IgD-negative memory B cell (primary cell): ENCODE measurements at regions not wholly inside any gene's neighbourhood (a gene's known extent, or its start where the extent isn't known, plus 50 kb on each side); places are given as distances from the start of the nearest gene placed in this dataset.

Source experiments
- H3K27ac Mint-ChIP-seq, 3 donors: one replicate each; pipeline ENCODE4 v1.8.0; 2020 to 2022; ENCODE audit warnings: mild to moderate bottlenecking in 3 of 3, mixed read lengths in 3 of 3, moderate library complexity in 1 of 3
- H3K27me3 Mint-ChIP-seq: one replicate; pipeline ENCODE4 v1.8.0; 2021; ENCODE audit warnings: mixed read lengths
- H3K36me3 Mint-ChIP-seq: one replicate; pipeline ENCODE4 v1.8.0; 2020; ENCODE audit warnings: mild to moderate bottlenecking, mixed read lengths
- H3K4me1 Mint-ChIP-seq, 3 donors: one replicate each; pipeline ENCODE4 v1.8.0; 2020 to 2022; ENCODE audit warnings: mixed read lengths in 3 of 3, mild to moderate bottlenecking in 1 of 3
- H3K4me3 Mint-ChIP-seq, 4 donors: one replicate each; pipeline ENCODE4 v1.8.0; 2020 to 2022; ENCODE audit warnings: mild to moderate bottlenecking in 4 of 4, mixed read lengths in 4 of 4, moderate library complexity in 3 of 4
- H3K9me3 Mint-ChIP-seq, 3 donors: one replicate each; pipeline ENCODE4 v1.8.0; 2020 to 2021; ENCODE audit warnings: mixed read lengths in 3 of 3, mild to moderate bottlenecking in 1 of 3

DNA sequence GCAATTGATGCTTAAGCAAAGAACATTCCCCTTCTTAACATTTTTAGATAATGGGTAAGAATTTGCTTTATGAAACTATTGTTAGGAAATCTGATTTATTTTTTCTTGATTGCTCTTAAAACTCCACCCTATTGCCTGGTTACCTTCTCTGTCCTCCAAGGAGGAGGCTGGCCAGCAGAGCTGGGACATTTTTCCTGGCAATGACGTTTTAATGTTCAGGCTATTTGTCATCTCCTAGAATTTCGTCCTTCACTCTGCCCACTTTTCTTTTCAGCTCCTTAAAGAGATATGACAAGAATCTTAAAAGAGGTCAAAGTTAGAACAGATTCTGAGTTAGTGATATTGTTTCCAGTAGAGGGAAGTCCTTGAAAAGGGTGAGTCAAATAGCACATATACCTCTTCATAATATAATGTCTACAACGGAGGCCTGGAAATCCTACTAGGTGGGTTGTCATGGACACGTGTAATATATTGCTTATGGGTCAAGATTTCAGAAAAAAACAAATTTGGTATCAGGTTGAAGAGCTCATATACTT lies 141.0 kb downstream of the CMPK2 start:
- H3K4me3 Mint-ChIP-seq: no peak overlapping the region

DNA sequence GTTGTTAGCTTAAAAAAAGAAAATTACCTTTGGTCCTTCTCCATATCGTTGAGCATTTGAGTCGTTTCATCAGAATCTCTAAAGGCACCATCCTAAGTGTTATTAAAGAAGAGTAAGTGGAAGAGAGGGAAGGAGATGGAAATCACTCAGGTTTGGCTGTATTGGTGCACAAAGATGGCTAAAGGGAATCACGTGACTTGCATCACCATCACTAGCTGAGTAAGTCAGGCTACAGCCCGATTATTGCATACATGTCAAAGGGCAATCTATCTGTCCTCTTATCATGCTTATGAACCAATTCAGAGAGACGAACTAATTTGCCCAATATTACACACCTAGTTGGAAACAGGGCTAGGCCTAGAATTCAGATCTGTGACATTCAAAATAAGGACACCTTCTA lies 137.6 kb downstream of the CMPK2 start:
- no peaks in the 10 kb centered on the region for H3K27me3 Mint-ChIP-seq
- H3K36me3 Mint-ChIP-seq: no peaks in the 10 kb centered on the region
- H3K4me3 Mint-ChIP-seq: no peak overlapping the region
- no peak overlapping the region for H3K27ac Mint-ChIP-seq
- H3K9me3 Mint-ChIP-seq: peaks cover 0 to 2% (median 1%) of the 10 kb centered on the region in 3 donors
- no peaks in the 10 kb centered on the region for H3K4me1 Mint-ChIP-seq

More for the DNA sequence above, 141.0 kb downstream of the CMPK2 start:
- Mint-ChIP-seq H3K27me3 (no peaks in the 10 kb centered on the region), H3K27ac (no peak overlapping the region), H3K36me3 (no peaks in the 10 kb centered on the region), H3K9me3 (peaks cover 0 to 1% (median 0%) of the 10 kb centered on the region in 3 donors), H3K4me1 (no peaks in the 10 kb centered on the region)

DNA sequence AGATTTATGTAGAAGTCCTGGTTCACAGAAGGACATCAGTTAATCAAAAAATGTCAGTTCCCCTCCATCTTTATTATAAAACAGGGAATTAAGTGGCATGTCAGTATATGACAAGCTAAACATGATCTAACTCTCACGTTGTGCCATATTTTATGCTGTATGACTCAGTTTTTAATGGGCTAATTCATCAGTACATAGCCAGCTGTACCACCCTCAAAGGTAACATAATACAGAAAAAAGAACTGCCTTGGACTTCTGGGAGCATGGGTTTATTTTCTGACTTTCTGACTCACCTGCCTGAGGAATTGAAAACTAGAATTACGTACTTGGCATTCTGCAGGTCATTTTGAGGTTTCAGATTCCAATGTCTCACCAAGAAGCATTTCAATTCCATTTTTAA lies 135.7 kb downstream of the CMPK2 start:
- H3K27me3 Mint-ChIP-seq: peaks cover 1% of the 10 kb centered on the region
- H3K4me1 Mint-ChIP-seq: no peaks in the 10 kb centered on the region
- no peak overlapping the region for H3K27ac Mint-ChIP-seq
- H3K4me3 Mint-ChIP-seq: no peak overlapping the region
- peaks cover 0 to 2% (median 0%) of the 10 kb centered on the region in 3 donors for H3K9me3 Mint-ChIP-seq
- no peaks in the 10 kb centered on the region for H3K36me3 Mint-ChIP-seq

DNA sequence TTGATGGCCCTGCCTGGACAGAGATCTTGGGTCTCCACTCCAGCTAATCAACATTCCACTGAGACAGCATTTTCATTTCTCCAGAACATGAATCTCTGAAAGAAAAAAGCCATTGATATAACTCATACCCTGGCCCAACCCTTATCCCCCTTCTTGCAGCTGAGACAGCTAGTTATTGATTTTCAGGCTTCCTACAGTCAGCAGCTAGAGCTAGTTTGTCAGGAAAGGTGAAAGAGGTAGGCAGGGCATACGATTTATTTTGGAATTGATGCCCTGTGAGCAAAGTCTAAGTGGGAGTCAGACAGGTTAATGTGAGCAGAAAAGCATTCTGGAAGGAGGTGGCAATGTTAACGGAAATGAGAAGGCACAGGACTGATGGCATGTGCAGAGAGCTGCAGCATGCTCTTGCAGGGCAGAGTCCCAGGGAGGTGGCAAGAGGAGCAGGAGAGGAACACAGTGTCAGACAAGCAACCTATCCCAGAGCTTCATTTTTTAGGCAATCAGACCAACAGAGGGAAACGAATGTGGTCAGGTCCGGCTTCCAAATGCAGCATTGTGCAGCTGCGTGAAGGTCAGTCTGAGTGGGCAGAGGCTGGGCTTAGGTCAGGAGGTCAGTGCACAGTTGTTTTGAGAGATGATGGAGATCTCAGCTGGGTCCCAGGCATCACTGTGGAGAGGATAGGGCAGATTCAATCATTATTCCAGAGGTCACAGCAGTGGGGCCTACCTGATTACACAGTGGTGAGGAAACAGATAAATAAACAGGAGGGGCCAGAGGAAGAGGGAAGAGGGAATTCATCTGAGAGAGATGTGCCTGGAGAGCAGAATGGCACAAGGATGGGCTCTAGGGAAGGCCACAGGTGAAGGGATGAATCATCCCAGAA lies 134.8 kb downstream of the CMPK2 start:
- Mint-ChIP-seq H3K4me1 (no peaks in the 10 kb centered on the region), H3K36me3 (no peaks in the 10 kb centered on the region), H3K27ac (no peak overlapping the region), H3K9me3 (peaks cover 0 to 2% (median 0%) of the 10 kb centered on the region in 3 donors), H3K27me3 (peaks cover 1% of the 10 kb centered on the region), H3K4me3 (no peak overlapping the region)

DNA sequence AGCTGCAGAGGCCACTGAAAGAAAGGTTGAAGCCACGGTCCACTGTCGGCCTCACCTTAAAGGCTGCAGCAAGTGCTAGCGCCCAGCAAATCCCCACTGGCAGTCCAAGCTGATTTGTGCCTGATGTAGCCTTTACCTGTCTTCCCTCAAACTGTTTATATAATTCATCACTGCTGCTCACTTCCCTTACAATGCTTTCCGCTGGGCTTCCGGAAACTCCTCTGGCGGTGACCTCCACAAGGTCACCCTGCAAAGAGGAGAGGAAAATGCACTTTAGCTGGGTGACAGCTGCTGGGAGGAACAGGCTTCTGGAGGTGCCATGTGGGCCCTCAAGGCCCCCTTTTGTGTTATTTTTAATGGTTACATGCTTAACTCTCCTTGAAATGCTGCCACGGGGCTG lies 126.2 kb downstream of the CMPK2 start:
- Mint-ChIP-seq H3K36me3 (no peaks in the 10 kb centered on the region), H3K27ac (no peak overlapping the region), H3K27me3 (no peaks in the 10 kb centered on the region), H3K9me3 (no peaks in the 10 kb centered on the region), H3K4me3 (no peak overlapping the region), H3K4me1 (no peaks in the 10 kb centered on the region)

DNA sequence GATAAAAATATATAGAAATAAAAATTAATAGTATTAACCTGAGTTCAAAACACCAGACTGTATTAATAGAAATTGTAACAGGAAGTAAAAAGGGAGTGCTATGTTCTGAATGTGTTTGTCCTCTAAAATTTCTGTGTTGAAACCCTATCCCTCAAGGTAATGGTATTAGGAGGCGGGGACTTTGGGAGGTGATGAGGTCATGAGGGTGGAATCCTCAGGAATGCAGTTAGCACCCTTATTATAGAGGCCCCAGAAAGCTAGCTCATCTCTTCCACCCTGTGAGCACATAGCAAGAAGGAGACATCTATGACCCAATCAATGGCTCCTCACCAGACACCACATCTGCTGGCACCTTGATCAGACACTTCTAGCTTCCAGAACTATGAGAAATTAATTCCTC lies 124.5 kb downstream of the CMPK2 start:
- Mint-ChIP-seq H3K36me3 (peaks cover 1% of the 10 kb centered on the region), H3K27ac (no peak overlapping the region), H3K27me3 (no peaks in the 10 kb centered on the region), H3K4me1 (no peaks in the 10 kb centered on the region), H3K4me3 (no peak overlapping the region), H3K9me3 (peaks cover 0 to 3% (median 0%) of the 10 kb centered on the region in 3 donors)

DNA sequence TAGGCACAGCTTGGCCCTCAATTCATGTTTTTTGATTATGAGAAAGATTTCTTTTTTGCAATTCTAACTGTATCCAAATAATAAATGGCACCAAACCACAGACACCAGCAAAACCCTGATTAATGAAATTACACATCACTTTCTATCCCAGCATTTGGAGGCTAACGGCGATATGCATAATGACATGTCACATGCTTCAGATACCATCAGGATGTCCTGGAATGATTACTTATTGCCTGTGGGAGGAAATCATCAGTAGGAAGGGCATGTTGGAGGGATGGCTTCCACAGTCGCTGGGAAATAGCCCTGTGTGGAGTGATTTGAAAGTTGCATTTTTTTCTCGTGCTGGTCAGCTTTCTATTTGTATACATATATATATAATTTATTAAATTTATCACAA lies 121.7 kb downstream of the CMPK2 start:
- no peaks in the 10 kb centered on the region for H3K4me1 Mint-ChIP-seq
- H3K9me3 Mint-ChIP-seq: peaks cover 0 to 3% (median 0%) of the 10 kb centered on the region in 3 donors
- H3K27ac Mint-ChIP-seq: no peak overlapping the region
- H3K27me3 Mint-ChIP-seq: peaks cover 4% of the 10 kb centered on the region
- no peak overlapping the region for H3K4me3 Mint-ChIP-seq
- peaks cover 1% of the 10 kb centered on the region for H3K36me3 Mint-ChIP-seq

DNA sequence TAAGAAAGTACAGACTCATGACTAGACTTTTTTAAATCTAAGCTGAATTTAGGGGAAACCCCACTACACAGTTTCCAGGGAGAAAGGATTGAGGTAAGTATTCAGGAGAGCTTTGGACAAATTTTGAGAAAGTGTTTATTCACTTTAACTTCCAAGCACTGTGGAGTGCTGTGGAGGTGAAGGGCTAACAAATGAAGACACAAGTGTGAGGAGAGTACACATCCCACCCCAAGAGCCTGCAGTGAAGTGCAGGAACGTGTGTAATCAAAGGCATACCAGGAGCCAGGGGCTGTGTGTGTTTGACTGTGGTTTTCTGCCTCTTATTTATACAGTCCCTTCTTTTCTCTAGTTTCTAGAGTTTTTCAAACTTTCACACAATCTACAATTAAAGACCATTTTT lies 118.3 kb downstream of the CMPK2 start:
- Mint-ChIP-seq H3K4me1 (no peaks in the 10 kb centered on the region), H3K27ac (no peak overlapping the region), H3K9me3 (peaks cover 0 to 3% (median 0%) of the 10 kb centered on the region in 3 donors), H3K4me3 (no peak overlapping the region), H3K27me3 (peaks cover 6% of the 10 kb centered on the region), H3K36me3 (peaks cover 1% of the 10 kb centered on the region)

DNA sequence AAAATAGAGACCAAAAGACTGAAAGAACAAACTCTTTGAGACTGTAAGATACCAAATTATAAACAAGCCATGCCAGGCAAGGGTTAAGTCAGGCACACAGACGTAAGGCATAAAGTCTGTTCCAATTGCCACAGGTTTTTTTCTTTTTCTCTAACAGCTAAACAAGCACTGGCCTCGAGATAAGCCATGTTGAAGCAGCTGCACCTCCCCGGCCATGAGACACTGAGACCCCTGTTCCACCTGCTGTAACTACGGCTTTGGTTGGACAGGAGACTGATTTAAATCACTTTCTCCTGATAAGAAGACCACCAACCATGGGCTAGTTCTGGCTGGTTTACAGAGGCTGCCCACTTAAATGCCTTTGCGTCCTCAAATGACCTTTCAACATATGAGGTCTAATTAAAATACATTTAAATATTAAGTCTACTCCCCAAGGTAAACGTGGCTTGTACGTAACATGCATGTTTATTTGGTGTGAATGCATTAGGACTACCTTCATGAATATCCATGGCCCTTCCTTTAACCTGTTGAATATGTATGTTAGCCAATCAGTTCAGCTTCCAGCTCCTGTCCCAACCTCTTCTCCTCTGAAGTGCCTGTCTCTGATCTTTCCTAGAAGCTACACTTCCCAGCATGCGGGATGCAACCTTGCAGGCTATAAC lies 117.2 kb downstream of the CMPK2 start:
- H3K4me1 Mint-ChIP-seq: no peaks in the 10 kb centered on the region
- H3K27ac Mint-ChIP-seq: no peak overlapping the region
- H3K4me3 Mint-ChIP-seq: no peak overlapping the region
- peaks cover 6% of the 10 kb centered on the region for H3K27me3 Mint-ChIP-seq
- H3K9me3 Mint-ChIP-seq: peaks cover 0 to 3% (median 0%) of the 10 kb centered on the region in 3 donors
- H3K36me3 Mint-ChIP-seq: peaks cover 1% of the 10 kb centered on the region

DNA sequence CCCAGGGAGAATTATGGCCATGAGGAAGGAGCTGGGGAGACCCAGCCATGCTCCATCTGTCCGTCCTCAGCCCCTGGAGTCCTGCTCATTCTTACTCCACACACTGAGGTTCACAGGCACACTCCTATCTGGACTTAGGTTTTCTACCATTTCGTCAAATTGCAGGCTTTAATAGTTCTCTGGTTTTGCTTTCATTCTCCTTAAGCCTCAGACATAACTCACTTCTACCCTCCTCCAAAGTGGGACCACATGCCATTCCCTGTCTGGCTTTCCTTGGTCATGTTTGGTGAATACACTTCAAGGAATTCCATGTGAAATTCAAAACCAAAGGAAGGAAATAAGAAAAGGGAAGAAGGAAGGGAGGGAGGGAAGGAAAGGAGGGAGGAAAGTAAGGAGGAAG lies 115.7 kb downstream of the CMPK2 start:
- peaks cover 0 to 3% (median 0%) of the 10 kb centered on the region in 3 donors for H3K9me3 Mint-ChIP-seq
- H3K4me1 Mint-ChIP-seq: no peaks in the 10 kb centered on the region

DNA sequence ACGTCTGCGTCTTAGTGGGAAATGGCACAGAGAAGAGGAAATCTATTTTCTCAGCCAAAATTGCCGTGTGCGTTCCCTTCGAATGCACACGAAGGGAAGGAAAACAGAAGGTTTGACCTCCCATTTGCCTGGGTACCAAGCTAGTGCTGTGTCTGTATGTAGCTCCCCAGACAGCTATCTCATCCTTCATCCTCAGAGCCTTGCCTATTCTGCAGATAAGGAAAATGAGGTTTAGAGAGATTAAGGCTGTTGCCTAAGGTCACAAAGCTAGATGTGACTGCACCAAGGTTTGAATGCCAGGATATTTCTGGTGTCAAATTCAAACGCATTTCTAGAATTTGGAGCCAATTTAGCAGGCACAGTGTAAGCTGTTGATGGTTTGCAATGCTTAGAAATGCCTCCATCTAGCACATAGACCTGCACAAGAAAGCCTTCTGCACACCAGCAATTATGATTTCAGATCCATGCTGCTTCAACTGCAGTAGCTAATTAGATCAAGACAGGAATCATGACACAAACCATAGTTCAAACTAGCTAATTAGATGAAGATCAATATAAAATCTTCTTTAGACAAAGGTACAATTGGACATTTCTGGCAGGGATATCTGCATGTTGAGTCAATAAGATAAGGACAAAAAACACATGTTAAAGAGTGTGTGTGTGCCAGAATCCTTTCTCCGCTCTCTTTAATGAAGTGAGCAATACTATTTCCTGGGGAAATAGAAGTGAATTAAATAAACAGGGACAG lies 115.1 kb downstream of the CMPK2 start:
- peaks cover 0 to 2% (median 0%) of the 10 kb centered on the region in 3 donors for H3K9me3 Mint-ChIP-seq
- no peaks in the 10 kb centered on the region for H3K4me1 Mint-ChIP-seq
- H3K4me3 Mint-ChIP-seq: no peak overlapping the region
- H3K27ac Mint-ChIP-seq: no peak overlapping the region
- H3K36me3 Mint-ChIP-seq: no peaks in the 10 kb centered on the region
- H3K27me3 Mint-ChIP-seq: peaks cover 8% of the 10 kb centered on the region

More for the DNA sequence above, 115.7 kb downstream of the CMPK2 start:
- peaks cover 1% of the 10 kb centered on the region for H3K36me3 Mint-ChIP-seq
- no peak overlapping the region for H3K4me3 Mint-ChIP-seq
- H3K27me3 Mint-ChIP-seq: peaks cover 8% of the 10 kb centered on the region
- H3K27ac Mint-ChIP-seq: no peak overlapping the region

DNA sequence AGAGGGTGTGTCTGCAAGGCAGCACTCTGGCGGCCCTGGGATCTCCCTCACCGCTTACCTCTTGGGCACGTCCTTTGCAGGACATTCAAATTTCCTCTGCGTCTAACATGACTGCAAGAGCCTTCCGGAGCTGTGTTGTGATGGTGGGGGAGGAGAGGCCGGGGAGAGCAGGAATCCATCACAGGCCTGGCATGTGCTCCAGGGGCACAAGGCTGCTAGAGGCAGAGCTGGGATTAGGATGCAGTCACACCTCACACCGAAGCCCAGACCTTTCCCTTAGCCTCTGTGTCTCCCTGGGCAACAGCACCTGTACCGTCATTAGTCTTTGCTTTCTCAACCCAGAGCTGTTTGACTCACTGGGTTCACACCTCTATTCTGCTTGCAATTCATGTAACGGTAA lies 111.3 kb downstream of the CMPK2 start:
- H3K36me3 Mint-ChIP-seq: no peaks in the 10 kb centered on the region
- H3K4me1 Mint-ChIP-seq: no peaks in the 10 kb centered on the region
- no peak overlapping the region for H3K4me3 Mint-ChIP-seq
- H3K27ac Mint-ChIP-seq: no peak overlapping the region
- H3K27me3 Mint-ChIP-seq: peaks cover 7% of the 10 kb centered on the region
- no peaks in the 10 kb centered on the region for H3K9me3 Mint-ChIP-seq

DNA sequence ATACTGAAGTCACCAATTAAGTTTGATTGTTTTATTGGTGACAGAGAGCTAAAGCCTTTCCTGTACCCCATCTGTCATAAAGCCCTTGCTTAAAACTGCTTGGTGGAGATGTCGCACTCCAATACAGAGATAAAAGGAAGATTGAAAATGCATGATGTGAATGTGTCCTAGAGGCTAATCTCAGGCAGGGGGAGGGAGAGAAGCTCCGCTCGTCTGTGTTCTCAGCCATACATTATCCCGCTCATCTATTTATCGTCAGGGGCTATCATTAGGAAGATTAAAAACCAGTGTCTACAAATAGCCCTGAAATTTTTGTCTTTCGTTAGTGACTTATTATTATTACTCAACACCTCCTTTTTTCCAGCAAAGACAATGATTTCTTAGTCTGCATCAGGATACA lies 110.3 kb downstream of the CMPK2 start:
- no peak overlapping the region for H3K27ac Mint-ChIP-seq
- H3K4me1 Mint-ChIP-seq: no peaks in the 10 kb centered on the region
- peaks cover 7% of the 10 kb centered on the region for H3K27me3 Mint-ChIP-seq
- no peak overlapping the region for H3K4me3 Mint-ChIP-seq
- H3K36me3 Mint-ChIP-seq: no peaks in the 10 kb centered on the region
- H3K9me3 Mint-ChIP-seq: no peaks in the 10 kb centered on the region

DNA sequence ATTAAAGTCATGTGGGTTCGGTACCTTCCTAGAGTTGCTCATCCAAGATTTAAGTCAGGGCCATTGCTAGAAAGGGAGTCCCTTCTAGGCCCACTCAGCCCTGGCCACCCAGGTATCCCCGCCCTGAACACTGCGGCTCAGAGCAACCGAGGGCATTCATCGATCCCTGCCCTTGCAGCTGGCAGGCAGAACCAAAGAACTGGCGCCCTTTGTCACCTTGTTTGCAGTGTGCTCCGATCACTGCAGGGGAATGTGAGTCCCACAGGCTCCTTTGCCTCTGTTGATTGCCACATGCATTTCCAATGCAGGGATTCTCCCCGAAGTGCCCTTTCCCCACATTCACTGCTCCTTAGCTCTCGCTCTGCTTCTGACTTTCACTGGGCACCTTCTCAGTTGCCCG lies 108.5 kb downstream of the CMPK2 start:
- H3K9me3 Mint-ChIP-seq: no peaks in the 10 kb centered on the region
- H3K36me3 Mint-ChIP-seq: no peaks in the 10 kb centered on the region
- no peaks in the 10 kb centered on the region for H3K4me1 Mint-ChIP-seq
- peaks cover 6% of the 10 kb centered on the region for H3K27me3 Mint-ChIP-seq
- no peak overlapping the region for H3K27ac Mint-ChIP-seq
- no peak overlapping the region for H3K4me3 Mint-ChIP-seq

DNA sequence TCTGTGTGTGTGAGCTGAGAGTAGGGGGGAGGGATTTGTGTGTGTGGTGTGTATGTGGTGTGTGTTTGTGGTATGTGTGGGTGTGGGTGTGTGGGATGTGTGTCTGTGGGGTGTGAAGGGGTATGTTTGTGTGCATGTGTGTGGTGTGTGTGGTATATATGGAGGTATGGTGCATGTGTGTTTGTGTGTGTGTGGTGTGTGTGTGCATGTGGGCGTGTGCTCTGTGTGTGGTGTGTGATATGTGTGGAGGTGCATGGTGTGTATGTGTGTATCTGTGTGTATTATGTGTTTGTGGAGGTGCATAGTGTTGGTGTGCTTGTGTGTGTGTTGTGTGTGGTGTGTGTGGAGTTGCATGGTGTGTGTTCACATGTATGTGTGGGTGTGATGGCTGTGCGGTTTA lies 106.0 kb downstream of the CMPK2 start:
- Mint-ChIP-seq H3K27me3 (peaks cover 3% of the 10 kb centered on the region), H3K4me1 (no peaks in the 10 kb centered on the region), H3K9me3 (no peaks in the 10 kb centered on the region), H3K36me3 (no peaks in the 10 kb centered on the region), H3K27ac (no peak overlapping the region), H3K4me3 (no peak overlapping the region)
